ENCODE measurements at regions not wholly inside any gene's neighbourhood (a gene's known extent, or its start where the extent isn't known, plus 50 kb on each side); places are given as distances from the start of the nearest gene placed in this dataset.

DNA sequence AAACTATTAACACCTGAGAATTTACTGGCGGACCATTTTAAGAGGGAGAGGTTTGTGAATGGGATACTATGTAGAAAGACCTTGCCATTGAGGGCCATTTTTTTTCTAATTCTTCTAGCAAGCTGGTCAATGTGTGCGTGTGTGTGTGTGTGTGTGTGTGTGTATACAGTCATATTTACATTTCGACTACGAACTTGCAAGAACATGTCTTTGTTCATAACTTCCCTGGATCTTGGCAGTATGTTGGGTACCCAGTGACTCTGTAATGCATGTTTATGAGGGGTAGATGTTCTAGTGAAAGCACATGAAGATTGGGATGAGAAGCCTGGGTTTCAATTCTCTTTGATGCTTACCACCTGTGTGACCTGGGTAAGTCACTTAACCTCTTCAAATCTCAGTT is 133.6 kb downstream of the UBE2E3 start:
- no peak for DNase-seq (ENCODE audit: low spot score)

- DNase-seq (ENCODE audit: low spot score), result no peak
Measured at GRCh38 chr2:181116261-181116660, 135.9 kb downstream of the UBE2E3 start.

DNA sequence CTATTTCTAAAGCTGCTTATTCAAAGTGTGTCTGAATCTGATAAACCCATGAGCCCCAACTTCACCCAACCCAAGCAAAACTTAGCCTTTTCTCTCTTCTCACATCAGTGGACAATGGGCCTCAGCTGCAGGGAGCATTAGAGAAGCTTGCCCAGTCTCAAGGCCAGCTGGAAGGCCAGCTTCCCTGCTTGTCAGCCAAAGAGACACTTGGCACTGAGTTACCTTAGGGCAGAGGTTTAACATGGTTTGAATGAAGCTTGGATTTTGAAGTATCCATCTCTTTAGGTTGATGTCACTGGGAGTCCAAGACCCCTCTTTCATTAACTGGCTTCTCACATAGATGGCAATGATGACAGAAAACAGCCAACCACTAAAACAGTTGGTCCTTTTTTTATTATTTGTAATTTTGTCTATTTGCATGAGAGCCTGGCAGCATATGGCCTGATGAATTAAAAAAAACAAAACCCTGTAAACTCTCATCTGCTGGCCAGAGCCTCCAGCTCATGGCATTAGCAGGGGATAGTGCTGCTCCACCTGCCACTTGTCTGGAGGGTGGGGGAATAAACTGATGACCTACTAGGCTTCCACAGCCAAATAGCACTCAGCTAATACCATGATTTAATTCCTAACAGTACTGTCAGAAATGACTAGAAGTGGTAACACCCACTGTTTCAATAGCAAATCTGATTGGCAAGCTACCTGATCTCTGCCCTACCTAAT is 137.0 kb downstream of the UBE2E3 start:
- peak; percentile 46 for DNase-seq (ENCODE audit: low spot score)

DNA sequence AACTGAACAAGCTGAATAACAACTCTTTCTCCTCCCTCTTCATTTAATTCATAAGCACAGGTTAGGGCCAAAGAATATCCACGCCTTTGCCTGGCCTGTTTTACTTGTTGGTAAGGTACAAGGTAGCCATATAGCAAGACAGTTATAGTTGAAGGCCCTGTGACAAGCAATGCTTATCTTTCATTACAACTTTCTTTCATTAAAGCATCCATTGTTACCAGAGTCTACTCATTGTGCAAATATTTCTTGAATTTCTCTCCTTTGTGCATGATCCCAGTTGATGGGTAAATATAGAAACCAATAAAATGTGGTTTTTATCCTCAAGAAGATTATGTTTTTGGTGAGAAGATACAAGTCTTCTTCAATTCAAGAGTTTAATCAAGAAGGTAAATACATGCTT is 140.2 kb downstream of the UBE2E3 start:
- DNase-seq (ENCODE audit: low spot score), result no peak

GRCh38 chr2:181121996-181122395 is 141.6 kb downstream of the UBE2E3 start:
- no peak for DNase-seq (ENCODE audit: low spot score)

DNA sequence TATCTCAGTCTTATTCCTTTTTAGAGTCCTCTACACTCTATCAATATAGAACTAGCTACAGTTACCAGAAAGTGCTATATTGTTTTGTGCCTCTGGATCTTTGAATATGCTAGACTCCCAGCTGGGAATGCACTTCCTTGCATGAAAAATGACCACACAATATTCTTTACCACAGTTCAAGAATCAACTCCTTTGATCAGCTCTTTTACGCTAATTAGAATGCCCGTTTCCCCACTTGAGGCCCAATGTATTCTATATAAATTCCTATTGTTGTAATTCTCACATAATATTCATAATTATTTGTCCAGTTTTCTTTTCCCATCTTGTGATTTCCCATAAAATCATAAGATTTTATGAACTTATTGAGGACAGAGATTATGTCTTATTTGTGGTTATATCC is 142.2 kb downstream of the UBE2E3 start:
- DNase-seq (ENCODE audit: low spot score), result no peak

- no peak for DNase-seq (ENCODE audit: low spot score)
Measured at GRCh38 chr2:181123798-181124231, 143.4 kb downstream of the UBE2E3 start.

DNA sequence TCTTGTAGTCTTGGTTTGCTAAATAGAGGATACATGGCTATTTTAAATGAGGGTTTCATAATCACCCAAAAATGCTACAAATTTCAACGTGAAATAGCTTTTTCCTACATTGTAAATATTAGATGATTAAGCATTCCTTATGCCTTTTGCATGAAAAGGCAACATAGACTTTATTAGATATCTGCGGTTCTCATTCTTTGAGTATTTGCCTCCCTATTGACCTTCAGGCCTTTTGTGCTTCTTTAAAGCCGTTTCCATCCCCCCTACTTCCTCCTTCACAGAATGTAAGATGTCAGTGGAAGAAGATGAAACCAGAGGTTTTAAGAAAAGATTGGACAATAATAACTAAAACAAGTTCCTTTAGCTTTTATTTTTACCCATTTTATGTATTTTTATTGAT is 144.1 kb downstream of the UBE2E3 start:
- DNase-seq (ENCODE audit: low spot score), result no peak

- no peak for DNase-seq (ENCODE audit: low spot score)
Measured at GRCh38 chr2:181125359-181125758, 145.0 kb downstream of the UBE2E3 start.

DNA sequence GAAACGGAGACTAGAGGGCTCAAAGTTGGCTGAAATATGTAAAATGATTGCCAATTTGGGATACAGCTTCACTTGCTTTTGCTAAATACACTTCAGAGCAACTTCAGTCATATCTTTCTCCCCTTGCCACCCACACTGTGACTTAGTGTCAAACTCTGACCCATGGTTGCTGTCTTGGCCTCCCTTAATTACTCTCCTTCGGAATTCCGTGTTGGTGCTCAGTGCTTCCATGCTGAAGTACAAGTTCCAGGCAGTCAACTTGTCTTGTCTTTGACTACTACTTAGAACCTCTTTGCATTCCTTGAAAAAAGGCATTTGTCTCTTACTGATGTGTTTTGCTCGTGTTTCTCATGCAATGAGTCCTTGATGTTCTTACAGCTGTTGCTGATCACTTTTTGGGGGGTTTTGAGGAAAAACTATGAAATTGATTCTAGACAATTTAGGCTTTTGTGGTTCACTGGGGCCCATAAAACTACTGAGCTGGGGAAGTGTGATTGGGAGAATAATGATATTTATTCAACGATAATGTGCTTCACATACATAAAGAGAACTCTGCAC is 146.0 kb downstream of the UBE2E3 start:
- no peak for DNase-seq (ENCODE audit: low spot score)

- DNase-seq (ENCODE audit: low spot score), result no peak
Measured at GRCh38 chr2:181128199-181128598, 147.8 kb downstream of the UBE2E3 start.

GRCh38 chr2:181129364-181130056 is 149.1 kb downstream of the UBE2E3 start:
- no peak for DNase-seq (ENCODE audit: low spot score)

DNA sequence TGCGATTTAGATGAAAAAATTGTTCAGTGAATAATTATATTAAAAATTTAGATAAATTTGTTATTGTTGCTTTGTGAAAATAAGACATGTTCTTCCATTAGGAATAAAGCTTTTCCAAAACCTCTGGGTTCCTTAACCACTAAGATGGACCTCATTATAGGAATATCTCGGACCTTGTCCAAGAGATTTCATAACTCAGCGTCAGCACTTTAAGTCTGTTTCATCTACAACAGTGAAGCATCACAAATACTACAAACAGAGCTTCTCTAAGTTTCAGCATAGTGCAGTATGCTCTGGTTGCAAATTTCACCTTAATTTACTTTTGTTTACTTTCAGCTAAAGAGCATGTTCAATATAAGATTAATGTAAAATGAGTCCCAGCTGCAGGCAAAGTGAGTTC is 150.3 kb downstream of the UBE2E3 start:
- DNase-seq (ENCODE audit: low spot score), result no peak

GRCh38 chr2:181131584-181131983 is 151.2 kb downstream of the UBE2E3 start:
- DNase-seq (ENCODE audit: low spot score), result no peak

GRCh38 chr2:181138816-181139215 is 158.4 kb downstream of the UBE2E3 start:
- DNase-seq (ENCODE audit: low spot score), result no peak

- no peak for DNase-seq (ENCODE audit: low spot score)
Measured at GRCh38 chr2:181139831-181140230, 159.4 kb downstream of the UBE2E3 start.

- no peak for DNase-seq (ENCODE audit: low spot score)
Measured at GRCh38 chr2:181140414-181140813, 160.0 kb downstream of the UBE2E3 start.

- DNase-seq (ENCODE audit: low spot score), result no peak
Measured at GRCh38 chr2:181140928-181141327, 160.5 kb downstream of the UBE2E3 start.

- DNase-seq (ENCODE audit: low spot score), result no peak
Measured at GRCh38 chr2:181141676-181142075, 161.3 kb downstream of the UBE2E3 start.

- DNase-seq (ENCODE audit: low spot score), result no peak
Measured at GRCh38 chr2:181142514-181142913, 162.1 kb downstream of the UBE2E3 start.

- DNase-seq (ENCODE audit: low spot score), result no peak
Measured at GRCh38 chr2:181143790-181144300, 163.4 kb downstream of the UBE2E3 start.

DNA sequence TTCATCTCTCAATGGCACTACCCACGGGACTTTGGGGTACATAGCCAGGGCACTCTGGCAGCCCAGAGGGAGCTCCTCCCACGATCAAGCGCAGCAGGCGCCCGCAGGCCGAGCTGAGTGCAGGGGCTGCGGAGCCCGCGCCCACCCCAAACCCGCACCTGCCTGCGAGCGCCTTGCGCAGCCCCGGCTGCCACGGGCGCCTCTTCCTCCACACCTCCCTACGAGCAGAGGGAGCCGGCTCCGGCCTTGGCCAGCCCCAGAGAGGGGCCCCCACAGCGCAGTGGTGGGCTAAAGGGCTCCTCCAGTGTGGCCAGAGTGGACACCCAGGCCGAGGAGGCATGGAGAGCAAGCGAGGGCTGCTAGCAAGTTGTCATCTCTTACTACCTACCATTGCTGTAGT is 165.2 kb downstream of the UBE2E3 start:
- DNase-seq (ENCODE audit: low spot score), result no peak

DNA sequence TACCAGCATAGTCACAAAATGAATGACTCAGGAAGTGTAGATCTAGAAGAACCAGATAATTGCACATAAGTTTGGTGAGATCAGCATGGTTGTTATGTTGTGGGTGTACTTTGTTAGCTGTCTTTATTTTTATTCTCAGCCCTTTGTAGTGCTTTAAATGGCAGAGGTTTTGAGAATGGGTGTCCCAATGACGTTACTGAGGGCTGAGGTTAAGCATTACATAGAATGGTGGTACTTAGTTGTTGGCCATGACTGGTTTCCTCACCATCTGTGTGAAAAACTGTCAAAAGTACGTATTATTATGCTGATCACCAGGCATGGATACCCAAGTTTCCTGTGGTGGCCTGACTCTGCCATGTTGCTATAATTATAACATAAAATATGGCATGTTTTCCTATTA is 165.8 kb downstream of the UBE2E3 start:
- no peak for DNase-seq (ENCODE audit: low spot score)

Measured in D341Med (cell line).